GM21619 (cell line): ENCODE measurements at regions not wholly inside any gene's neighbourhood (a gene's known extent, or its start where the extent isn't known, plus 50 kb on each side); places are given as distances from the start of the nearest gene placed in this dataset.

Experiments used
- ATAC-seq: cut with Tn5 transposase; IDR thresholded peaks from one replicate; pipeline ENCODE4 v1.9.1; 2021; ENCODE audit not compliant: unreplicated experiment

GRCh38 chr5:173529861-173530260, 86.6 kb downstream of the BOD1 start:
- ATAC-seq: no peak

- no peak for ATAC-seq
Observed at GRCh38 chr5:173527671-173528070, 88.8 kb downstream of the BOD1 start.

- ATAC-seq: no peak
Observed at GRCh38 chr5:173524136-173524535, 92.3 kb downstream of the BOD1 start.

- ATAC-seq: no peak
Observed at GRCh38 chr5:173523388-173523787, 93.1 kb downstream of the BOD1 start.

GRCh38 chr5:173522518-173522917, 93.9 kb downstream of the BOD1 start:
- no peak for ATAC-seq

- no peak for ATAC-seq
Observed at GRCh38 chr5:173518856-173519255, 97.6 kb downstream of the BOD1 start.

- no peak for ATAC-seq
Observed at GRCh38 chr5:173517648-173518047, 98.8 kb downstream of the BOD1 start.

- ATAC-seq: no peak
Observed at GRCh38 chr5:173515526-173515925, 100.9 kb downstream of the BOD1 start.

- ATAC-seq: no peak
Observed at GRCh38 chr5:173514661-173515060, 101.8 kb downstream of the BOD1 start.

- ATAC-seq: no peak
Observed at GRCh38 chr5:173513521-173513991, 102.9 kb downstream of the BOD1 start.

GRCh38 chr5:173512637-173513435, 103.6 kb downstream of the BOD1 start:
- ATAC-seq: no peak

GRCh38 chr5:173509060-173509459, 107.4 kb downstream of the BOD1 start:
- ATAC-seq: no peak

- ATAC-seq: no peak
Observed at GRCh38 chr5:173507171-173507570, 109.3 kb downstream of the BOD1 start.

- no peak for ATAC-seq
Observed at GRCh38 chr5:173505634-173506033, 110.8 kb downstream of the BOD1 start.

- ATAC-seq: no peak
Observed at GRCh38 chr5:173501922-173502321, 114.5 kb downstream of the BOD1 start.

GRCh38 chr5:173501271-173501670, 115.2 kb downstream of the BOD1 start:
- no peak for ATAC-seq

GRCh38 chr5:173500213-173500560, 116.3 kb downstream of the BOD1 start:
- no peak for ATAC-seq

- no peak for ATAC-seq
Observed at GRCh38 chr5:173499471-173500212, 116.8 kb downstream of the BOD1 start.

- no peak for ATAC-seq
Observed at GRCh38 chr5:173498739-173499470, 117.5 kb downstream of the BOD1 start.

GRCh38 chr5:173498286-173498685, 118.2 kb downstream of the BOD1 start:
- no peak for ATAC-seq

GRCh38 chr5:173497685-173498084, 118.8 kb downstream of the BOD1 start:
- ATAC-seq: no peak

GRCh38 chr5:173496883-173497255, 119.6 kb downstream of the BOD1 start:
- ATAC-seq: no peak
